BJ (cell line): ENCODE measurements at regions not wholly inside any gene's neighbourhood (a gene's known extent, or its start where the extent isn't known, plus 50 kb on each side); places are given as distances from the start of the nearest gene placed in this dataset.

Experiments
- CTCF ChIA-PET: fragments of 350-600 bp; formaldehyde crosslinking; extraction: SDS; loops from one replicate; lab custom pipeline; 2021; ENCODE audit warnings: antibody characterized with exemption, inconsistent platforms; lab: Yijun Ruan, JAX
- POLR2A ChIA-PET: fragments of 300-600 bp; sonication (Branson Sonifier 250); formaldehyde crosslinking; extraction: SDS; loops from one replicate; lab custom pipeline; 2021; ENCODE audit warnings: antibody characterized with exemption; lab: Charles Lee
- DNase-seq: peaks from one replicate; pipeline ENCODE4 v3.0.0-alpha.2; 2011; ENCODE audit warnings: low read depth
- H3K27me3 ChIP-seq: 2 replicates; pipeline ENCODE4 v1.6.0; 2011; ENCODE audit warnings: low read length; ENCODE audit not compliant: control insufficient read depth, insufficient read depth
- H3K36me3 ChIP-seq: 2 replicates; pipeline ENCODE4 v1.5.1; 2011; ENCODE audit warnings: low read length; ENCODE audit not compliant: control insufficient read depth, insufficient read depth
- H3K4me3 ChIP-seq: 2 replicates; pipeline ENCODE4 v1.5.1; 2011; ENCODE audit warnings: low read depth, mild to moderate bottlenecking, control low read depth, low read length
- CTCF ChIP-seq: IDR thresholded peaks from 2 replicates; pipeline ENCODE4 v1.5.1; 2011; ENCODE audit warnings: low read depth, mild to moderate bottlenecking, control low read depth, inconsistent platforms, low read length, moderate library complexity; ENCODE audit not compliant: insufficient read depth

- Histone ChIP-seq H3K4me3 (no peak overlapping the region), H3K36me3 (no peaks in the 10 kb centered on the region), H3K27me3 (no peaks in the 10 kb centered on the region)
- no peak for DNase-seq
- CTCF ChIA-PET = interaction anchor here (0.6 kb wide), 1 partner anchor 816 kb away, joined by 3 read pairs; no protein-coding TSS in a partner anchor
- POLR2A ChIA-PET = no interaction called here
- no peak for TF ChIP-seq CTCF
Observed at GRCh38 chr15:46735115-46735514, 982.2 kb upstream of the SEMA6D start.

- H3K27me3 ChIP-seq = no peaks in the 10 kb centered on the region
- ChIA-PET POLR2A (no interaction called here), CTCF (no interaction called here)
- no peak for TF ChIP-seq CTCF
- no peak for DNase-seq
- no peaks in the 10 kb centered on the region for H3K36me3 ChIP-seq
- H3K4me3 ChIP-seq = no peak overlapping the region
Observed at GRCh38 chr15:46751303-46751702, 966.0 kb upstream of the SEMA6D start.

- DNase-seq = no peak
- no peaks in the 10 kb centered on the region for H3K27me3 ChIP-seq
- H3K4me3 ChIP-seq = no peak overlapping the region
- ChIA-PET POLR2A (no interaction called here), CTCF (no interaction called here)
- TF ChIP-seq CTCF = no peak
- no peaks in the 10 kb centered on the region for H3K36me3 ChIP-seq
Observed at GRCh38 chr15:46753946-46754345, 963.4 kb upstream of the SEMA6D start.

- no peak for TF ChIP-seq CTCF
- CTCF ChIA-PET = no interaction called here
- H3K4me3 ChIP-seq = no peak overlapping the region
- H3K27me3 ChIP-seq = no peaks in the 10 kb centered on the region
- no peaks in the 10 kb centered on the region for H3K36me3 ChIP-seq
- POLR2A ChIA-PET = no interaction called here
- DNase-seq = no peak
Observed at GRCh38 chr15:46763091-46763490, 954.2 kb upstream of the SEMA6D start.

GRCh38 chr15:46764851-46765250, 952.5 kb upstream of the SEMA6D start:
- no peaks in the 10 kb centered on the region for H3K27me3 ChIP-seq
- no peak for DNase-seq
- TF ChIP-seq CTCF = no peak
- H3K36me3 ChIP-seq = no peaks in the 10 kb centered on the region
- ChIA-PET CTCF (no interaction called here), POLR2A (no interaction called here)
- H3K4me3 ChIP-seq = no peak overlapping the region
